Keratinocyte (primary cell): ENCODE measurements at regions not wholly inside any gene's neighbourhood (a gene's known extent, or its start where the extent isn't known, plus 50 kb on each side); places are given as distances from the start of the nearest gene placed in this dataset.
"Not testable (repeated sequence)": the region's sequence is repeated elsewhere in the genome, so short reads cannot be mapped to it uniquely, and the experiment has no call there.

Experiments
- EZH2 ChIP-seq: IDR thresholded peaks from one replicate; pipeline ENCODE4 v1.6.1; 2012; ENCODE audit warnings: inconsistent platforms, mild to moderate bottlenecking, low read length, moderate library complexity
- TF ChIP-seq, protein P1 (sequence below), 3 experiments: IDR thresholded peaks in 1 of 3; conservative IDR thresholded peaks in 1 of 3; optimal IDR thresholded peaks in 1 of 3; 2 replicates in 2 of 3; 3 replicates in 1 of 3; pipeline versions ENCODE3 to v1.5.1; 2011; ENCODE audit warnings: low read length in 3 of 3, mild to moderate bottlenecking in 3 of 3, moderate library complexity in 2 of 3, control low read depth in 1 of 3, inconsistent platforms in 1 of 3; ENCODE audit not compliant: insufficient read depth in 2 of 3; ENCODE audit errors: extremely low read depth in 1 of 3

DNA sequence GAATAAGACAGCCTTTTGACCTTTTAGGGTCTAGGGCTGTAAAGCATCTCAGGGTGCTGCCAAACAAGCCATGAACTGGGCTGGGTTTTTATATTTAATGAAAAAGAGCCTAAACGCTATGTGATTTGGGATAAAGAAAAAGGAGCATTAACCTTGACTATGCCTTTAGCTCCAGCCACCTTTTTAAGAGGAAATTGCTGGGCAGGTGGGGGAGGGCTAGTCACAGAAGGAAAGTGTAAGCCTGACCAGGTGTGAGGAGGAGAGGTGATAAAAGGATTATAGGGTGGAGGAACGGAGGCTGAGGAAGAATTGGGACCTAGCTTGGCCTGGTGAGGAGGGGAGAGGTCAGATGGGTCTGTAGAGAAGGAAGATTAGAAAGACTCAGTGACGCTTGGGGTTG is 1102.8 kb downstream of the OLFM4 start:
- TF ChIP-seq EZH2 = not testable (repeated sequence)
- TF ChIP-seq, protein P1, sequence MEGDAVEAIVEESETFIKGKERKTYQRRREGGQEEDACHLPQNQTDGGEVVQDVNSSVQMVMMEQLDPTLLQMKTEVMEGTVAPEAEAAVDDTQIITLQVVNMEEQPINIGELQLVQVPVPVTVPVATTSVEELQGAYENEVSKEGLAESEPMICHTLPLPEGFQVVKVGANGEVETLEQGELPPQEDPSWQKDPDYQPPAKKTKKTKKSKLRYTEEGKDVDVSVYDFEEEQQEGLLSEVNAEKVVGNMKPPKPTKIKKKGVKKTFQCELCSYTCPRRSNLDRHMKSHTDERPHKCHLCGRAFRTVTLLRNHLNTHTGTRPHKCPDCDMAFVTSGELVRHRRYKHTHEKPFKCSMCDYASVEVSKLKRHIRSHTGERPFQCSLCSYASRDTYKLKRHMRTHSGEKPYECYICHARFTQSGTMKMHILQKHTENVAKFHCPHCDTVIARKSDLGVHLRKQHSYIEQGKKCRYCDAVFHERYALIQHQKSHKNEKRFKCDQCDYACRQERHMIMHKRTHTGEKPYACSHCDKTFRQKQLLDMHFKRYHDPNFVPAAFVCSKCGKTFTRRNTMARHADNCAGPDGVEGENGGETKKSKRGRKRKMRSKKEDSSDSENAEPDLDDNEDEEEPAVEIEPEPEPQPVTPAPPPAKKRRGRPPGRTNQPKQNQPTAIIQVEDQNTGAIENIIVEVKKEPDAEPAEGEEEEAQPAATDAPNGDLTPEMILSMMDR (optimal IDR thresholded peaks at IDR 0.05 in 1 of 3, IDR thresholded peaks at IDR 0.05 in 1 of 3, conservative IDR thresholded peaks at IDR 0.05 in 1 of 3; ENCODE audit: extremely low read depth in 1 of 3, insufficient read depth in 2 of 3, low read length in 3 of 3) = not testable (repeated sequence)
